Skeletal muscle tissue (tissue), 3 donors: ENCODE measurements at regions not wholly inside any gene's neighbourhood (a gene's known extent, or its start where the extent isn't known, plus 50 kb on each side); places are given as distances from the start of the nearest gene placed in this dataset.

Experiments
- H3K27ac ChIP-seq: one replicate; pipeline ENCODE4 v1.7.0; 2013; ENCODE audit warnings: mild to moderate bottlenecking, low read depth, low read length, inconsistent platforms
- H3K27me3 ChIP-seq, 3 donors: one replicate each; pipeline ENCODE4 v1.7.0; 2013; ENCODE audit warnings: low read length in 3 of 3; ENCODE audit not compliant: control insufficient read depth in 3 of 3, insufficient read depth in 3 of 3
- H3K36me3 ChIP-seq, 3 donors: one replicate each; pipeline ENCODE4 v1.7.0; 2013; ENCODE audit warnings: low read length in 3 of 3; ENCODE audit not compliant: control insufficient read depth in 3 of 3, insufficient read depth in 3 of 3
- H3K4me1 ChIP-seq, 3 donors: one replicate each; pipeline ENCODE4 v1.7.0; 2013; ENCODE audit warnings: low read length in 3 of 3, mild to moderate bottlenecking in 3 of 3; ENCODE audit not compliant: control insufficient read depth in 3 of 3, insufficient read depth in 3 of 3
- H3K4me3 ChIP-seq, 3 donors: one replicate each; pipeline ENCODE4 v1.7.0; 2013; ENCODE audit warnings: low read length in 3 of 3
- H3K9ac ChIP-seq, 3 donors: one replicate each; pipeline ENCODE4 v1.7.0; 2013; ENCODE audit warnings: low read length in 3 of 3, mild to moderate bottlenecking in 3 of 3, moderate library complexity in 2 of 3, low read depth in 1 of 3
- H3K9me3 ChIP-seq, 3 donors: one replicate each; pipeline ENCODE4 v1.7.0; 2013; ENCODE audit warnings: low read length in 3 of 3; ENCODE audit not compliant: control insufficient read depth in 3 of 3
- donor health status: Osteomylitis.

- Histone ChIP-seq H3K36me3 (no peaks in the 10 kb centered on the region), H3K4me1 (peaks cover 0 to under 1% (median 0%) of the 10 kb centered on the region in 3 donors), H3K4me3 (no peak overlapping the region), H3K27me3 (no peaks in the 10 kb centered on the region), H3K9ac (no peak overlapping the region), H3K27ac (no peak overlapping the region), H3K9me3 (no peaks in the 10 kb centered on the region)
Observed at GRCh38 chr2:5052905-5053304, 639.3 kb upstream of the SOX11 start.

- peak overlapping the region in 1 of 3 donors; percentile 31 for H3K4me3 ChIP-seq
- H3K27ac ChIP-seq: peak overlapping the region; percentile 61
- no peaks in the 10 kb centered on the region for H3K27me3 ChIP-seq
- H3K4me1 ChIP-seq: peaks cover 2 to 17% (median 7%) of the 10 kb centered on the region in 3 donors
- H3K9ac ChIP-seq: peak overlapping the region in 1 of 3 donors; percentile 59
- no peaks in the 10 kb centered on the region for H3K9me3 ChIP-seq
- H3K36me3 ChIP-seq: no peaks in the 10 kb centered on the region
Observed at GRCh38 chr2:5057891-5058351, 634.3 kb upstream of the SOX11 start.

GRCh38 chr2:5060956-5061355 lies 631.2 kb upstream of the SOX11 start:
- peaks cover 2 to 17% (median 12%) of the 10 kb centered on the region in 3 donors for H3K4me1 ChIP-seq
- no peak overlapping the region for H3K4me3 ChIP-seq
- peak overlapping the region; percentile 40 for H3K27ac ChIP-seq
- no peaks in the 10 kb centered on the region for H3K36me3 ChIP-seq
- H3K9me3 ChIP-seq: no peaks in the 10 kb centered on the region
- H3K27me3 ChIP-seq: no peaks in the 10 kb centered on the region
- H3K9ac ChIP-seq: no peak overlapping the region

- H3K27ac ChIP-seq: no peak overlapping the region
- H3K27me3 ChIP-seq: no peaks in the 10 kb centered on the region
- H3K9ac ChIP-seq: no peak overlapping the region
- no peaks in the 10 kb centered on the region for H3K9me3 ChIP-seq
- peaks cover 2 to 11% (median 10%) of the 10 kb centered on the region in 3 donors for H3K4me1 ChIP-seq
- no peak overlapping the region for H3K4me3 ChIP-seq
- H3K36me3 ChIP-seq: no peaks in the 10 kb centered on the region
Observed at GRCh38 chr2:5064687-5065086, 627.5 kb upstream of the SOX11 start.

- Histone ChIP-seq H3K27ac (no peak overlapping the region), H3K27me3 (no peaks in the 10 kb centered on the region), H3K9ac (no peak overlapping the region), H3K4me3 (no peak overlapping the region), H3K9me3 (no peaks in the 10 kb centered on the region), H3K4me1 (peaks cover 0 to 5% (median 0%) of the 10 kb centered on the region in 3 donors), H3K36me3 (no peaks in the 10 kb centered on the region)
Observed at GRCh38 chr2:5067816-5068215, 624.4 kb upstream of the SOX11 start.

- H3K4me1 ChIP-seq: no peaks in the 10 kb centered on the region
- H3K27ac ChIP-seq: no peak overlapping the region
- no peak overlapping the region for H3K9ac ChIP-seq
- no peaks in the 10 kb centered on the region for H3K27me3 ChIP-seq
- no peaks in the 10 kb centered on the region for H3K9me3 ChIP-seq
- H3K4me3 ChIP-seq: no peak overlapping the region
- no peaks in the 10 kb centered on the region for H3K36me3 ChIP-seq
Observed at GRCh38 chr2:5070257-5070656, 621.9 kb upstream of the SOX11 start.

GRCh38 chr2:5074733-5075132 lies 617.5 kb upstream of the SOX11 start:
- Histone ChIP-seq H3K27me3 (no peaks in the 10 kb centered on the region), H3K9ac (no peak overlapping the region), H3K4me3 (no peak overlapping the region), H3K9me3 (no peaks in the 10 kb centered on the region), H3K27ac (no peak overlapping the region), H3K4me1 (no peaks in the 10 kb centered on the region), H3K36me3 (no peaks in the 10 kb centered on the region)

- Histone ChIP-seq H3K27me3 (no peaks in the 10 kb centered on the region), H3K4me3 (no peak overlapping the region), H3K4me1 (no peaks in the 10 kb centered on the region), H3K27ac (no peak overlapping the region), H3K9ac (no peak overlapping the region), H3K36me3 (no peaks in the 10 kb centered on the region), H3K9me3 (no peaks in the 10 kb centered on the region)
Observed at GRCh38 chr2:5076599-5076998, 615.6 kb upstream of the SOX11 start.

- Histone ChIP-seq H3K9ac (no peak overlapping the region), H3K4me1 (no peaks in the 10 kb centered on the region), H3K27ac (no peak overlapping the region), H3K9me3 (no peaks in the 10 kb centered on the region), H3K27me3 (no peaks in the 10 kb centered on the region), H3K4me3 (no peak overlapping the region), H3K36me3 (no peaks in the 10 kb centered on the region)
Observed at GRCh38 chr2:5077479-5078089, 614.6 kb upstream of the SOX11 start.

- H3K36me3 ChIP-seq: no peaks in the 10 kb centered on the region
- no peak overlapping the region for H3K4me3 ChIP-seq
- no peaks in the 10 kb centered on the region for H3K27me3 ChIP-seq
- H3K9me3 ChIP-seq: no peaks in the 10 kb centered on the region
- H3K9ac ChIP-seq: no peak overlapping the region
- H3K27ac ChIP-seq: no peak overlapping the region
- no peaks in the 10 kb centered on the region for H3K4me1 ChIP-seq
Observed at GRCh38 chr2:5083402-5083801, 608.8 kb upstream of the SOX11 start.
